ENCODE measurements at regions not wholly inside any gene's neighbourhood (a gene's known extent, or its start where the extent isn't known, plus 50 kb on each side); places are given as distances from the start of the nearest gene placed in this dataset.

DNA sequence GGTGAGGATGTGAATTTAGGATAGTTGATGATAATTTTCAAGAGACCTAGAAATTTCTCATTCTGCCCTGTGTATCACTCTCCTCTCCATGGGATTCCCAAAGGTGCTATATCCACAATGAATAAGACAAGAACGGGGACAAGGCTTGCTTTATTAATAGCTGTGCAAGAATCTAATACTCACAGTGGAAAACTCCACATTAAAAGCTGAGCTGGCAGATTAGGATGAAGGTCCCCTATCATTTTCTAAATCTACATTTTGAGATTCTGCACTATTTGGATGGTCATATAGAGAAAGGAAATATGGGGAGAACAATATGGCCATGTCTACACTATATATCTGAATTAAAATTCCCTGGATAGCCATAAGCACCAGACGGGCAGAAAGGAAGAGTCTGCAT is 411.0 kb upstream of the TGFBR2 start:
- TF ChIP-seq, protein P1, sequence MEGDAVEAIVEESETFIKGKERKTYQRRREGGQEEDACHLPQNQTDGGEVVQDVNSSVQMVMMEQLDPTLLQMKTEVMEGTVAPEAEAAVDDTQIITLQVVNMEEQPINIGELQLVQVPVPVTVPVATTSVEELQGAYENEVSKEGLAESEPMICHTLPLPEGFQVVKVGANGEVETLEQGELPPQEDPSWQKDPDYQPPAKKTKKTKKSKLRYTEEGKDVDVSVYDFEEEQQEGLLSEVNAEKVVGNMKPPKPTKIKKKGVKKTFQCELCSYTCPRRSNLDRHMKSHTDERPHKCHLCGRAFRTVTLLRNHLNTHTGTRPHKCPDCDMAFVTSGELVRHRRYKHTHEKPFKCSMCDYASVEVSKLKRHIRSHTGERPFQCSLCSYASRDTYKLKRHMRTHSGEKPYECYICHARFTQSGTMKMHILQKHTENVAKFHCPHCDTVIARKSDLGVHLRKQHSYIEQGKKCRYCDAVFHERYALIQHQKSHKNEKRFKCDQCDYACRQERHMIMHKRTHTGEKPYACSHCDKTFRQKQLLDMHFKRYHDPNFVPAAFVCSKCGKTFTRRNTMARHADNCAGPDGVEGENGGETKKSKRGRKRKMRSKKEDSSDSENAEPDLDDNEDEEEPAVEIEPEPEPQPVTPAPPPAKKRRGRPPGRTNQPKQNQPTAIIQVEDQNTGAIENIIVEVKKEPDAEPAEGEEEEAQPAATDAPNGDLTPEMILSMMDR (IDR thresholded peaks at IDR 0.05), result no peak
- TF ChIP-seq POLR2A (IDR thresholded peaks at IDR 0.05), result no peak
